ENCODE measurements at regions not wholly inside any gene's neighbourhood (a gene's known extent, or its start where the extent isn't known, plus 50 kb on each side); places are given as distances from the start of the nearest gene placed in this dataset.
A peak's percentile ranks its signal among the peaks of the same experiment; 100 is the strongest.

DNA sequence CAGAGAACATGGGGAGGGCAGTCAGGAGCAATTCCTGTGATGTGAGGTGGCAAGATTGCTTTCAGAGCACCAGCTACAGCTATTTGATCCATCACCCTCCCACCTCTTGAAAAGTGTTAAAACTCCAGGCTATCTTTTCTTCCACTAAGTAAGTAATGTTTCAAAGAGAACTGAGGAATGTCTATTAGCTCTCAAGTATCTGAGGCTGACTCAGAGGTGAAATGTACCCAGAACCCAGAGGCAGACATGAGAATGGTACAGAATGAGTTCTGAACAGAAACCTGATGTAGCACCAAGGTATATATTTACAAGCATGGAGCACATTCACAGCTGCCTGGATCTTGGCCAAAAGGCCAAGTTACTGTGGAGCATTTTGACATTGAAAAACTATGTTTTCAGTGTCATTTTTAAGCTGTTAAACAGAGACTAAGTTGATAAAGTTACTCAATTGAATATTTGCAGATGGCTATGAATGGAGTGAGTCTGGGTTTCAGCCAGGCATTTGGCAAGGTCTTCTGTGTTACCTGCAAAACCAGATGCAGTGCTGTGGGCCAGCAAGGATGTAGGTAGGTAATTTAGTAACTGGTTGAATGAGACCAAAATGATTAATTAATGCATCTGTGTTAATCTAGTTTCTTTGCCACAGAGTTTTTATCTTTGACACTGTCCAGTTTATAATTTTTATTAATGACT lies 227.7 kb upstream of the CD96 start:
- no peak for DNase-seq

DNA sequence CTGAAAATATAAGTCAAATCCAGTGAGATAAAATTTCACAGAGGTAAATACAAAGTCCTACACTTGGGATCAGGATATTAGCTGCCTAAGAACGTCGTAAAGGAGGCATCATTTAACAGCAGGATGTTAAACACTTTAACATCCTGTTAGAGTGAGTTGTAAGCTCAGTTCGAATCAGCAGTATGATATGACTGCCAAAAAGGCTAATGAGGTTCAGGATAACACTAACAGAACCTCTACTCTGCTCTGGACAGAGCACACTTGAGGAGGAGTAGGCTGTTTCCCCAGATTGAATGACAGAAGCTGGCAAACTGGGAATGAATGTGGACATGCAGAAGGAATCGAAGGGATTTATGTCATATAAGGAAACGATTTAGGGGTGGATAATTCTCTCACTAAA lies 227.1 kb upstream of the CD96 start:
- DNase-seq, result no peak

GRCh38 chr3:111315930-111316587 lies 225.9 kb upstream of the CD96 start:
- DNase-seq, result no peak

- no peak for DNase-seq
These were observed 223.7 kb upstream of the CD96 start for GRCh38 chr3:111318289-111318688.

GRCh38 chr3:111319598-111319997 lies 222.4 kb upstream of the CD96 start:
- no peak for DNase-seq

DNA sequence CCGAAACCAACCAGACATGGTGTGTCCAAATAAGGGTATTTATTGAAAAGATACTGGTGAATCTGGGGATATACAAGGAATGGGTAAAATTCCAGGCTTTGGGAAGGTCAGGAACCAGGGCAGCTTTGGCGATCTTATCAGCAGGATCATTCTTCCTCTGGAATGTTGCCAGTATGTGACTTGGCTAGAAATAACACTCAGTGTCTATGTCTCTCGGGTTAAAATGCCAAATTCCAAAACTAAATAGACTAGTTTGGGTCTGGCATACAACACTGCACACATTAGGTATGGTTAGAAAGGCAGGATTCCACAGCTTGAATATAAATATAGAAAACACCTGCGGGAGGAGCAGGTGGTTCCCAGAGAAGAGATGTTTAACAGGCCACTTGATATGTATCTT lies 220.2 kb upstream of the CD96 start:
- DNase-seq, result no peak

GRCh38 chr3:111323019-111323418 lies 219.0 kb upstream of the CD96 start:
- DNase-seq, result no peak

GRCh38 chr3:111324151-111324550 lies 217.8 kb upstream of the CD96 start:
- no peak for DNase-seq

GRCh38 chr3:111324645-111325044 lies 217.4 kb upstream of the CD96 start:
- no peak for DNase-seq

DNA sequence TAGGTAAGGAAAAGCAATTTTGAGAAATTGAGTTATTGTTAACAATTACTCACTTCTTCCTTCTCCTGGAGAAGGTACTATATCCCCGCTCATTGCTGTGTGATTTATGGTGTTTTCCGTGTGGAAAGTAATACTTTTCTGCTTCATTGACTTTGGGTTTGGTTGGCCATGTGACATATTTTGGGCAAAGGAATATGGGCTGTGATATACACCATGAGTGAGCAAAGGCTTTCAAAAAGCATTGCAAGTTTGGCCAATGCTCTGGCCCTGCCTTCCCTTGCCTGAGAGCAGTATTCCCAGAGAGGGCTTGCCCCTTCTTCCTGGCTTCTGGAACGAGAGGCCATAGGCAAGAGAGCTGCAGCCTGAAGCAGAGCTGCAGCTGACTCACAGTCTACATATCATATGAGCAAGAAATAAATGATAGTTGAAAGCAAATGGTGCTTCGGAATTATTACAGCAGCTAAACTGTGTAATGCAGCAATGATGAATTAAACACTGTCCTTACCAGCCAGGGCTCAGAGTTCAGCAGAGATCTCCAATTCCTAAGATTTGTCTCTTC lies 216.8 kb upstream of the CD96 start:
- DNase-seq, result no peak

GRCh38 chr3:111326144-111326995 lies 215.6 kb upstream of the CD96 start:
- no peak for DNase-seq

DNA sequence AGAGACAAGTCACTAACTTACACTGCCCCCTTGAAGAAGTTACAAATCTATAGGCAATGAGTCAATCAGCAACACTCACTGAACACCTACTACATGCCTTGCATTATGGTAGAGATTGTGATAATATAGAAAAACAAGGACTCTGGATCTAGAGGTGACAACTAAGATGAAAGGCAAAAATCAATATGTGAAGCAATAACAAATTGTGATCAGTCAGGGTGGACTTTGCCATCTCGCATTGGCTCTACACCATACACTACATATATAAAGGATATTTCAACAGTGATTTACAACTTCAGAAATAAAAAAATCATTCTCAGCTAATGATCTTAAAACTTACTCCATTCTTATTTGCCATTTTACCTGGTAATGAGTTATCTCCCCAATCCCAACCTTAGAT lies 210.7 kb upstream of the CD96 start:
- DNase-seq, result no peak

DNA sequence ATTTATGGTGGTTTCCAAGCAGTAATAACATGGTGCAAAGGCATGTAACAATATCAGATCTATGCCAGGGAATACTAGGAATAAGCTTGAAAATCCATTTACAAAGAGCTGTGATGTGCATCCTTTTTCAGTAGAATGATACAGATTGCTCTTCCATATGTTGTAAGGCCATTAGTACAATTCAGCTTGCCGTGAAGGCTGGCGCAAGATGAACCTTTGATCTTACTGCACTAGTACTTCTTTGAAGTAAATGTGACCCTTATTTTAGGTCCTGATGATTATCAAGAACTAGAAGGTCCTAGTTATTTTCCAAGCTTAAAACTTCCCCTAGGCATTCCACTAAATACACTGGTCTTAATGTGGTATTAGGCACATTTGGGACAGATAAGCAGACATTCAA lies 210.1 kb upstream of the CD96 start:
- DNase-seq, result no peak

- no peak for DNase-seq
These were observed 209.4 kb upstream of the CD96 start for GRCh38 chr3:111332488-111333080.

DNA sequence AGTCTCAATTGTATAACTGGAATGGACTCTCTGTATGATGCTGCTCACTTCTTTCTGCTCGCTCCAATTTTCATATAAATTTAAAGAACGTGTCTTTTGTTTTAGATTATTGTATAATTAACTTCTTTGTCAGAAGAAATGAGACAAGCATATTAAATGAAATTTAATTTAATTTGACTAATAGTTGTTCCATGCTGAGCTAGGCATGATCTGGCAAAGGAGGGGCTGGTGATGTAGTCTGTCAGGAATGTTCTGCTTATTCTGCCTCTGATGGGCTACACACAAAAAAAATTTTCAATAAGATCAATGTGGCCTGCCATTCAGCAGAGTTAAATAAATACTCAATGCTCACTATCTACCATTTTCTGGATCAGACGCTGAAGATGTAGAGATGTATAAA lies 208.4 kb upstream of the CD96 start:
- no peak for DNase-seq

DNA sequence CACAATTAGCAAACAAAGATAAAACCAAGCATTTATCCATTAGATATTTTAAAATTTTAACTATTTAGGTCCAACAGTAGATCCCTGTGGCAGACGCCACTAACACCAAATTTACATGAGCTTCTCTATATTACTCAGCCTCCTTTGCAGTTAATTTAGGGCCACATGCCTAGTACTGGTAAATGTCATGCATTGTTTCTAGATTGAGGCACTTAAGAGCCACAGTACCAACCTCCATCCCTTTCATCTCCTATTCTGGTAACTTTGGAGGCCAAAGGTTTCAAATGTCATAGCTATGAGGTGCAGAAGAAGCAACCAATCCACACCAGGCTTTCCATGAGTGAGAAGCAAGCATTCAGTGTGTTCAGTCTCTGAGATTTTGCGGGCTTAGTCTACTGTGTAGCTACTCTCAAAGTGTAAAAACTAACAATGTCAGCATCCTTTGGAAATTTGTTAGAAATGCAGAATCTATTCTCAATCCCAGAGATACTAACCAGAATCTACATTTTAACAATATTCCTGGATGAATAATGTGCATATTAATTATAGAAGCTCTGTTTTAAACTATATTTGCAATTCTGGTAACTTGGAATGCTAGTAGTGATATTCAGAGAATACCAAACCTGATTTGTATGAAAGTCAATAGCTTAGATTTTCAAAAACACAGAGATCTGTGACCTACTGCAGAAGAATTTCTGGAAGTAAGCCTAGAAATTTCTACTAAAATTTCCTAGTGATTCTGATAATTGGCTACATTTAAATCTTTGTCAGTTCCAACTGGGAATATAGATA lies 206.3 kb upstream of the CD96 start:
- no peak for DNase-seq

GRCh38 chr3:111336511-111336910 lies 205.5 kb upstream of the CD96 start:
- no peak for DNase-seq

DNA sequence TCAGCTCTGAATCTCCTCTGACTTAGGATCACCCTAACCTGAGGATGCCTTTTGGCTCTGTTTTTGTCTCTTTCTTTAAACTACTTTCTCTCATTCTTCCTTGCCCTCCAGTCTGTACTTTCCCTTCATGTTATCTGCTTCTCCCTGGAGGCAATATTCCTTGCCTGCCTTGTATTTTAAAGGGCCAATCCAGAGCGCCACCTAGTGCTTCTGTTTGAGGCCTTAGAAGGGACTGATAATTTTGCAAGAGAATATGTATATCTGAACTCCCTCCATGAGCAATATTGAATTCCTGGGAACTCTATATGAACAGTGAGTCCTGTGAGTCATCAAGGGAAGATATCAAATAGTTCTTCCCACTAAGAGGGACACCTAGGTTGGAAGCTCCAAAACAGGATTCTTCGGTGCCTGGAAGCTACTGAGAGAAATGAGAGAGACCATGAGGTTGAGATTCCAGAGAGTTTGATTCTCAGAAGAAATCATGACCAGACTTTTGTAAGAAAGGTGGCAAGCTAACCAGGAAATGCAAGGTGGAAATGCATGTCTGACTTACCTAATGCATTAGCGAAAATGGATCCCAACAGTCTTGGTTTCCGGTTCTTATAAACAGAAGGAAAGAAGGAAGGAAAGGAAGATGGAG lies 203.8 kb upstream of the CD96 start:
- DNase-seq, result peak; percentile 23

GRCh38 chr3:111339017-111339416 lies 203.0 kb upstream of the CD96 start:
- no peak for DNase-seq

- DNase-seq, result no peak
These were observed 190.7 kb upstream of the CD96 start for GRCh38 chr3:111351334-111351733.

- DNase-seq, result no peak
These were observed 189.4 kb upstream of the CD96 start for GRCh38 chr3:111352585-111352984.

Measured in stimulated activated CD4-positive, alpha-beta T cell treated with anti-CD3 and anti-CD28 coated beads, Interleukin-4, amount 100 ng/mL, for 1 hour (primary cell).